ENCODE measurements at regions not wholly inside any gene's neighbourhood (a gene's known extent, or its start where the extent isn't known, plus 50 kb on each side); places are given as distances from the start of the nearest gene placed in this dataset.
A peak's percentile ranks its signal among the peaks of the same experiment; 100 is the strongest.

DNA sequence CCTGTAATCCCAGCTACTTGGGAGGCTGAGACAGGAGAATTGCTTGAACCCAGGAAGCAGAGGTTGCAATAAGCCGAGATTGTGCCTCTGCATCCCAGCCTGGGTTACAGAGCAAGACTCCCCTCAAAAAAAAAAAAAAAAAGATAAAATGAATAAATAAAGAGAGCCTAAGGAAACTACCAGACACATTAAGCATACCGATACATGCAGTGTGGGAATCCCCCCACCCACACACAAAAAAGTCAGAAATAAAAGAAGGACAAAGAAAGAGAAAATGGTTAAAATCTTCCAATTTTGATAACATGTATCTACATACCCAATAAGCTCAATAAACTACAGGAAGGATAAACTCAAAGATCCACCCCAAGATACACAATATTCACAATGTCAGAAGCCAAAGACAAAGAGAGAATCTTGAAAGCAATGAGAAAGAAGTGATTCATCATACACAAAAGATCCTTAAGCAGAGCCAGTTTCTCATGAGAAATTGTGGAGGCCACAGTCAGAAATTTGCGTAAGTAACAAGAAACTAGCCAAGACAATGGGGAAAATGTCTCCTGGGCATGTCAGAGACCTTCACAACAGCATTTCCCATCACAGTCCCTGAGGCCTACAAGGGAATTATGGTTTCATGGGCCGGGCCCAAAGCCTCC lies 1197.0 kb downstream of the AMY1C start:
- no peak for DNase-seq
- H2BK120ac ChIP-seq (ENCODE audit: insufficient read depth, low read length, poor library complexity): no peak overlapping the region
- H2BK5ac ChIP-seq (ENCODE audit: low read depth, low read length, poor library complexity): no peak overlapping the region
- H3K36me3 ChIP-seq (ENCODE audit: control insufficient read depth in 1 of 2, insufficient read depth in 2 of 2, low read length in 2 of 2): no peaks in the 10 kb centered on the region
- H3K4me1 ChIP-seq (ENCODE audit: control insufficient read depth in 1 of 2, insufficient read depth in 2 of 2, low read length in 2 of 2): no peaks in the 10 kb centered on the region
- no peaks in the 10 kb centered on the region for H3K9me3 ChIP-seq (ENCODE audit: insufficient read depth, low read depth, low read length)
- H2AK5ac ChIP-seq (ENCODE audit: low read length): no peak overlapping the region
- no peak overlapping the region for H3K14ac ChIP-seq (ENCODE audit: low read length)
- no CpG with 5 or more reads among the region's 4 CpGs for WGBS (ENCODE audit: extremely low coverage, insufficient coverage, insufficient read length)
- H3K4me3 ChIP-seq (ENCODE audit: low read depth, low read length): no peak overlapping the region
- H3K9ac ChIP-seq (ENCODE audit: low read length): no peak overlapping the region
- no peak overlapping the region for H2BK12ac ChIP-seq (ENCODE audit: low read length)
- H4K8ac ChIP-seq (ENCODE audit: low read depth, low read length): no peak overlapping the region
- no peaks in the 10 kb centered on the region for H3K79me2 ChIP-seq (ENCODE audit: control insufficient read depth, insufficient read depth, low read length, poor library complexity)
- H3K27ac ChIP-seq (ENCODE audit: low read depth, low read length): no peak overlapping the region
- H4K91ac ChIP-seq (ENCODE audit: low read depth, low read length): no peak overlapping the region
- no peaks in the 10 kb centered on the region for H3K79me1 ChIP-seq (ENCODE audit: low read length)
- no peak overlapping the region for H3K23ac ChIP-seq (ENCODE audit: low read length)
- no peak overlapping the region for H3K4me2 ChIP-seq (ENCODE audit: low read length)
- H3K18ac ChIP-seq (ENCODE audit: low read length): no peak overlapping the region
- H2AFZ ChIP-seq (ENCODE audit: insufficient read depth, low read length, poor library complexity): no peak overlapping the region
- H3K4ac ChIP-seq (ENCODE audit: low read depth, low read length): no peak overlapping the region
- no peaks in the 10 kb centered on the region for H3K27me3 ChIP-seq (ENCODE audit: insufficient read depth, low read length)
- H4K12ac ChIP-seq (ENCODE audit: low read depth, low read length): no peak overlapping the region

DNA sequence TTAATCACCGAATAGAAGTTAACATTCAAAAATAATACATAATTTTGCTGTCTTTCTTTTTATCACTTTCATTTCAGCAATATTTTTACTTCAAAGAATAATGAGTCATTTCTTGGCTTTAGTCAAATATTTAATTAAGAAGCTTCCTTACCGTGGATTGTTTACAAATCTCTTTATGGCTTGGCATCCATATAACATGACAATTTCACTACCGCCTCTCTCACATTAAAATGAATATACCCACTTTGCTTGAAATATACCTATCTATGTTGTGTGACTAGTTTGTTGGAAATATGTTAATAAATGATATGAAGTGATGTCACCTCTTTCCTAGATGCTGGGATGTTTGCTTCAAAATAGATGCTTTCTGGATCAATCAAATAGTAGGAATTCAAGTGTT lies 1203.9 kb downstream of the AMY1C start:
- no peak overlapping the region for H3K4me2 ChIP-seq (ENCODE audit: low read length)
- H3K79me1 ChIP-seq (ENCODE audit: low read length): no peaks in the 10 kb centered on the region
- H3K14ac ChIP-seq (ENCODE audit: low read length): no peak overlapping the region
- H3K27me3 ChIP-seq (ENCODE audit: insufficient read depth, low read length): no peaks in the 10 kb centered on the region
- no peak overlapping the region for H3K18ac ChIP-seq (ENCODE audit: low read length)
- no peaks in the 10 kb centered on the region for H3K36me3 ChIP-seq (ENCODE audit: control insufficient read depth in 1 of 2, insufficient read depth in 2 of 2, low read length in 2 of 2)
- H2BK120ac ChIP-seq (ENCODE audit: insufficient read depth, low read length, poor library complexity): no peak overlapping the region
- H2AFZ ChIP-seq (ENCODE audit: insufficient read depth, low read length, poor library complexity): no peak overlapping the region
- no peaks in the 10 kb centered on the region for H3K4me1 ChIP-seq (ENCODE audit: control insufficient read depth in 1 of 2, insufficient read depth in 2 of 2, low read length in 2 of 2)
- no peak overlapping the region for H3K4me3 ChIP-seq (ENCODE audit: low read depth, low read length)
- H2BK12ac ChIP-seq (ENCODE audit: low read length): no peak overlapping the region
- no peak overlapping the region for H2AK5ac ChIP-seq (ENCODE audit: low read length)
- no peak overlapping the region for H3K4ac ChIP-seq (ENCODE audit: low read depth, low read length)
- no peak overlapping the region for H2BK5ac ChIP-seq (ENCODE audit: low read depth, low read length, poor library complexity)
- no peak overlapping the region for H3K27ac ChIP-seq (ENCODE audit: low read depth, low read length)
- H3K9ac ChIP-seq (ENCODE audit: low read length): no peak overlapping the region
- DNase-seq: no peak
- H4K91ac ChIP-seq (ENCODE audit: low read depth, low read length): no peak overlapping the region
- H4K12ac ChIP-seq (ENCODE audit: low read depth, low read length): no peak overlapping the region
- H4K8ac ChIP-seq (ENCODE audit: low read depth, low read length): no peak overlapping the region
- H3K23ac ChIP-seq (ENCODE audit: low read length): no peak overlapping the region
- H3K9me3 ChIP-seq (ENCODE audit: insufficient read depth, low read depth, low read length): no peaks in the 10 kb centered on the region
- no peaks in the 10 kb centered on the region for H3K79me2 ChIP-seq (ENCODE audit: control insufficient read depth, insufficient read depth, low read length, poor library complexity)
- no CpG with 5 or more reads among the region's 3 CpGs for WGBS (ENCODE audit: extremely low coverage, insufficient coverage, insufficient read length)

DNA sequence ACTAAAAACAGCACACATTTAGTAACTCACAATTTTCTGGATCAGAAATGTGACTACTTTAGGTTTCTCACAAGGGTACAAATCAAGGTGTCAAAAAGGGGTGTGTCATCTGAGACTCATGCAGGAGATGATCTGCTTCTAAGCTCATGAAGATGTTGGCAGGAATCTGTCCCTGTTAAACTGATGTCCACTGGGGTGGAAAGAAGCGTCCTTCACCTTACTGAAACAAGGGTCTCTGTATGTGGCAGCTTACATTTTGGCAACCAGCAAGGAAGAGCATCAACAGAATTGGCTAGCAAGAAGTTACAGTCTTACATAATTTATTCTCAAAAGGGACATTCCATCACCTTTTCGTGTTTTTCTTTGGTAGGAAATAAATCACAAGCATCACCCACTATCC lies 1223.8 kb downstream of the AMY1C start:
- Histone ChIP-seq H3K79me2 (ENCODE audit: control insufficient read depth, insufficient read depth, low read length, poor library complexity) (no peaks in the 10 kb centered on the region), H3K4me1 (ENCODE audit: control insufficient read depth in 1 of 2, insufficient read depth in 2 of 2, low read length in 2 of 2) (no peaks in the 10 kb centered on the region), H3K36me3 (ENCODE audit: control insufficient read depth in 1 of 2, insufficient read depth in 2 of 2, low read length in 2 of 2) (no peaks in the 10 kb centered on the region), H3K79me1 (ENCODE audit: low read length) (no peaks in the 10 kb centered on the region), H3K27ac (ENCODE audit: low read depth, low read length) (no peak overlapping the region), H3K18ac (ENCODE audit: low read length) (no peak overlapping the region), H3K4me2 (ENCODE audit: low read length) (no peak overlapping the region), H2AK5ac (ENCODE audit: low read length) (no peak overlapping the region), H3K14ac (ENCODE audit: low read length) (no peak overlapping the region), H2BK120ac (ENCODE audit: insufficient read depth, low read length, poor library complexity) (no peak overlapping the region), H3K4me3 (ENCODE audit: low read depth, low read length) (no peak overlapping the region), H3K9ac (ENCODE audit: low read length) (peak overlapping the region; percentile 4), H2BK5ac (ENCODE audit: low read depth, low read length, poor library complexity) (no peak overlapping the region), H2BK12ac (ENCODE audit: low read length) (no peak overlapping the region), H3K9me3 (ENCODE audit: insufficient read depth, low read depth, low read length) (no peaks in the 10 kb centered on the region), H4K91ac (ENCODE audit: low read depth, low read length) (no peak overlapping the region), H3K23ac (ENCODE audit: low read length) (no peak overlapping the region), H4K8ac (ENCODE audit: low read depth, low read length) (no peak overlapping the region), H4K12ac (ENCODE audit: low read depth, low read length) (no peak overlapping the region), H3K4ac (ENCODE audit: low read depth, low read length) (no peak overlapping the region), H2AFZ (ENCODE audit: insufficient read depth, low read length, poor library complexity) (no peak overlapping the region), H3K27me3 (ENCODE audit: insufficient read depth, low read length) (no peaks in the 10 kb centered on the region)
- no peak for DNase-seq
- WGBS (ENCODE audit: extremely low coverage, insufficient coverage, insufficient read length): no CpG with 5 or more reads among the region's 2 CpGs

DNA sequence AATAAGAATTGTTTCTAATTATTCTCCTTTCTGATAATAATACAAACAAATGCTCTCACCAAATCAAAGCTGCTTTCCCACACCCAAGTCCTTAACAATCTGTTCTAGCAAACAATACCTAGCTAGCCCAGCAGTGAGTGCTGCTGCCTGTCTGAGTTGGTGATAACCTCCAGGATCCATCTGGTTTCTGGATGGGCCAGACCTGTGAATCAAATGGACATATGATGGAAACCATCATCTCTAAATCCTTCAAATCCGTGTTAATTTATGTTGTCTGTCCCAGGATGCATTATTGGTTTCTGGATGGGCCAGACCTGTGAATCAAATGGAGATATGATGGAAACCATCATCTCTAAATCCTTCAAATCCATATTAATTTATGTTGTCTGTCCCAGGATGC lies 1230.0 kb downstream of the AMY1C start:
- no peak overlapping the region for H3K9ac ChIP-seq (ENCODE audit: low read length)
- no peak overlapping the region for H4K8ac ChIP-seq (ENCODE audit: low read depth, low read length)
- DNase-seq: no peak
- H3K4me3 ChIP-seq (ENCODE audit: low read depth, low read length): no peak overlapping the region
- WGBS (ENCODE audit: extremely low coverage, insufficient coverage, insufficient read length): no CpG with 5 or more reads among the region's 1 CpG
- H3K18ac ChIP-seq (ENCODE audit: low read length): no peak overlapping the region
- no peak overlapping the region for H2AK5ac ChIP-seq (ENCODE audit: low read length)
- no peaks in the 10 kb centered on the region for H3K27me3 ChIP-seq (ENCODE audit: insufficient read depth, low read length)
- no peaks in the 10 kb centered on the region for H3K4me1 ChIP-seq (ENCODE audit: control insufficient read depth in 1 of 2, insufficient read depth in 2 of 2, low read length in 2 of 2)
- H2AFZ ChIP-seq (ENCODE audit: insufficient read depth, low read length, poor library complexity): no peak overlapping the region
- H3K79me1 ChIP-seq (ENCODE audit: low read length): no peaks in the 10 kb centered on the region
- no peak overlapping the region for H4K12ac ChIP-seq (ENCODE audit: low read depth, low read length)
- H4K91ac ChIP-seq (ENCODE audit: low read depth, low read length): no peak overlapping the region
- H3K9me3 ChIP-seq (ENCODE audit: insufficient read depth, low read depth, low read length): no peaks in the 10 kb centered on the region
- H2BK5ac ChIP-seq (ENCODE audit: low read depth, low read length, poor library complexity): no peak overlapping the region
- no peak overlapping the region for H3K4ac ChIP-seq (ENCODE audit: low read depth, low read length)
- no peak overlapping the region for H2BK12ac ChIP-seq (ENCODE audit: low read length)
- no peak overlapping the region for H3K27ac ChIP-seq (ENCODE audit: low read depth, low read length)
- no peak overlapping the region for H3K14ac ChIP-seq (ENCODE audit: low read length)
- H3K23ac ChIP-seq (ENCODE audit: low read length): no peak overlapping the region
- H3K79me2 ChIP-seq (ENCODE audit: control insufficient read depth, insufficient read depth, low read length, poor library complexity): no peaks in the 10 kb centered on the region
- no peak overlapping the region for H2BK120ac ChIP-seq (ENCODE audit: insufficient read depth, low read length, poor library complexity)
- no peak overlapping the region for H3K4me2 ChIP-seq (ENCODE audit: low read length)
- no peaks in the 10 kb centered on the region for H3K36me3 ChIP-seq (ENCODE audit: control insufficient read depth in 1 of 2, insufficient read depth in 2 of 2, low read length in 2 of 2)

Measured in trophoblast cell (in vitro differentiated cells and primary cell).